GM23338 (cell line): ENCODE measurements at regions not wholly inside any gene's neighbourhood (a gene's known extent, or its start where the extent isn't known, plus 50 kb on each side); places are given as distances from the start of the nearest gene placed in this dataset.

Experiments used
- ATAC-seq: fragments of 200-7000 bp; cut with Tn5 transposase; 3 replicates; pipeline ENCODE4 v1.9.1; 2020
- DNase-seq: peaks from one replicate; pipeline ENCODE4 v3.0.0-alpha.2; 2015; ENCODE audit warnings: low spot score
- H2AFZ ChIP-seq: fragments of 200-600 bp; sonication (generic); 2 replicates; pipeline ENCODE4 v1.8.0; 2016; ENCODE audit warnings: antibody characterized with exemption, mild to moderate bottlenecking, moderate library complexity
- H3F3A ChIP-seq: fragments of 200-600 bp; sonication (generic); replicated peaks from 2 replicates; pipeline ENCODE4 v1.8.0; 2017; ENCODE audit warnings: antibody characterized with exemption, mixed run types, low read depth
- H3K27ac ChIP-seq: fragments of 200-600 bp; sonication (generic); 2 replicates; pipeline ENCODE4 v1.6.1; 2016; ENCODE audit warnings: low read depth
- H3K27me3 ChIP-seq: fragments of 200-600 bp; sonication (generic); 2 replicates; pipeline ENCODE4 v1.8.0; 2016; ENCODE audit warnings: mild to moderate bottlenecking, mixed run types, moderate library complexity; ENCODE audit not compliant: insufficient read depth
- H3K36me3 ChIP-seq: fragments of 200-600 bp; sonication (generic); 2 replicates; pipeline ENCODE4 v1.8.0; 2016; ENCODE audit warnings: mild to moderate bottlenecking; ENCODE audit not compliant: insufficient read depth
- H3K4me1 ChIP-seq: fragments of 200-600 bp; sonication (generic); 2 replicates; pipeline ENCODE4 v1.8.0; 2016; ENCODE audit warnings: mild to moderate bottlenecking, moderate library complexity; ENCODE audit not compliant: insufficient read depth
- H3K4me2 ChIP-seq: fragments of 200-600 bp; sonication (generic); 2 replicates; pipeline ENCODE4 v1.7.1; 2017; ENCODE audit warnings: mixed run types
- H3K4me3 ChIP-seq: fragments of 200-600 bp; sonication (generic); 2 replicates; pipeline ENCODE4 v1.6.1; 2016; ENCODE audit warnings: mixed run types
- H3K79me2 ChIP-seq: fragments of 200-600 bp; sonication (generic); replicated peaks from 2 replicates; pipeline ENCODE4 v1.8.0; 2017; ENCODE audit warnings: mild to moderate bottlenecking; ENCODE audit not compliant: insufficient read depth
- H3K9me2 ChIP-seq: fragments of 200-600 bp; sonication (generic); 2 replicates; pipeline ENCODE4 v1.8.0; 2017; ENCODE audit not compliant: insufficient read depth
- H4K20me1 ChIP-seq: fragments of 200-600 bp; sonication (generic); replicated peaks from 2 replicates; pipeline ENCODE4 v1.8.0; 2017; ENCODE audit warnings: mild to moderate bottlenecking; ENCODE audit not compliant: insufficient read depth
- H3K27ac Mint-ChIP-seq: 2 replicates; pipeline ENCODE4 v1.8.0; 2020; ENCODE audit warnings: inconsistent platforms, mild to moderate bottlenecking, moderate library complexity, mixed read lengths
- H3K27me3 Mint-ChIP-seq: 3 replicates; pipeline ENCODE4 v1.8.0; 2022; ENCODE audit warnings: low read depth, mild to moderate bottlenecking, moderate library complexity, mixed read lengths, inconsistent platforms; ENCODE audit not compliant: insufficient read depth, poor library complexity
- H3K36me3 Mint-ChIP-seq: 3 replicates; pipeline ENCODE4 v1.8.0; 2021; ENCODE audit warnings: low read depth, mild to moderate bottlenecking, inconsistent platforms, moderate library complexity, mixed read lengths
- H3K4me1 Mint-ChIP-seq: 3 replicates; pipeline ENCODE4 v1.8.0; 2020; ENCODE audit warnings: mild to moderate bottlenecking, inconsistent platforms, mixed read lengths
- H3K4me3 Mint-ChIP-seq: 3 replicates; pipeline ENCODE4 v1.8.0; 2021; ENCODE audit warnings: moderate library complexity, mild to moderate bottlenecking, inconsistent platforms, mixed read lengths
- H3K9me3 Mint-ChIP-seq: 3 replicates; pipeline ENCODE4 v1.8.0; 2020; ENCODE audit warnings: moderate library complexity, mild to moderate bottlenecking, inconsistent platforms, mixed read lengths
- CREB1 ChIP-seq: fragments of 250-450 bp; sonication (Bioruptor Pico); IDR thresholded peaks from 2 replicates; pipeline ENCODE4 v1.5.0; 2020; ENCODE audit warnings: low read depth, mild to moderate bottlenecking, moderate library complexity
- EZH2 ChIP-seq: fragments of 200-600 bp; sonication (generic); IDR thresholded peaks from one replicate; pipeline ENCODE4 v1.8.0; 2017; ENCODE audit warnings: antibody characterized with exemption, mild to moderate bottlenecking, low read depth; ENCODE audit not compliant: unreplicated experiment
- EZH2phosphoT487 ChIP-seq: fragments of 200-600 bp; sonication (generic); IDR thresholded peaks from one replicate; pipeline ENCODE4 v1.8.1; 2018; ENCODE audit warnings: antibody characterized with exemption; ENCODE audit not compliant: unreplicated experiment
- JUNB ChIP-seq: IDR thresholded peaks from one replicate; pipeline ENCODE4 v1.6.1; 2016; ENCODE audit warnings: antibody characterized with exemption; ENCODE audit not compliant: unreplicated experiment
- NANOG ChIP-seq: IDR thresholded peaks from 2 replicates; pipeline ENCODE4 v1.6.1; 2016; ENCODE audit warnings: antibody characterized with exemption, borderline replicate concordance
- POLR2AphosphoS5 ChIP-seq: IDR thresholded peaks from 2 replicates; pipeline ENCODE4 v1.6.1; 2016; ENCODE audit warnings: antibody characterized with exemption, low read depth
- STAT1 ChIP-seq: IDR thresholded peaks from one replicate; pipeline ENCODE4 v1.6.1; 2016; ENCODE audit warnings: antibody characterized with exemption; ENCODE audit not compliant: unreplicated experiment
- ZNF114 ChIP-seq: fragments of 250-450 bp; sonication (Bioruptor Pico); IDR thresholded peaks from 2 replicates; pipeline ENCODE4 v1.5.0; 2020; ENCODE audit warnings: mild to moderate bottlenecking, moderate library complexity
- ZNF331 ChIP-seq: fragments of 250-450 bp; sonication (Bioruptor Pico); IDR thresholded peaks from 2 replicates; pipeline ENCODE4 v1.5.0; 2020; ENCODE audit warnings: low read depth, mild to moderate bottlenecking, moderate library complexity
- TF ChIP-seq, protein P1 (sequence below): IDR thresholded peaks from 2 replicates; pipeline ENCODE4 v1.6.1; 2016; ENCODE audit warnings: antibody characterized with exemption
- TF ChIP-seq, protein P2 (sequence below), 2 experiments: fragments of 200-600 bp in 1 of 2; sonication (generic) in 1 of 2; conservative IDR thresholded peaks; 2 replicates each; pipeline versions ENCODE4 v1.5.1 to v1.6.1; 2016 to 2017; ENCODE audit warnings: antibody characterized with exemption in 2 of 2, low read depth in 2 of 2, mild to moderate bottlenecking in 2 of 2, moderate library complexity in 1 of 2
- TF ChIP-seq, protein P3 (sequence below): IDR thresholded peaks from one replicate; pipeline ENCODE4 v1.6.1; 2018; ENCODE audit warnings: antibody characterized with exemption; ENCODE audit not compliant: unreplicated experiment

DNA sequence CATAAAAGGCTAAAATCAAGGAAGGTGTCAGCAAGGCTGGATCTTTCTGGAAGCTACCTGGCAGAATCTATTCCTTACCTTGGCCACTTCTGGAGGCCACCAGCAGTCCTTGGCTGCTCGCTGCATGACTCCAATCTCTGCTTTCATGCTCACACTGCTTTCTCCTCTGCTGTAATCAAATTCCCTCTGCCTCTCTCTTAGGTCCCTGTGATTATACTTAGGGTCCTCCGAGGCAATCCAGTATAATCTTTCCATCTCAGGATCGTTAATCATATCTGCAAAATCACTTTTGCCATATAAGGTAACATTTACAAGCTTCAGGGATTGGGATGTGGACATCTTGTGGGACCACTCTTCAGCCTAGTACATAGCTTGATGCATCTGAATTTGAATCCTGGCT, 110.7 kb upstream of the IVNS1ABP start:
- H3K36me3 ChIP-seq, result no peaks in the 10 kb centered on the region
- 0 out of 2 replicates have a peak, but pooled peaks cover 7% of the 10 kb centered on the region for H3K9me2 ChIP-seq
- Mint-ChIP-seq H3K27me3 (peaks cover 2% of the 10 kb centered on the region), H3K9me3 (no peaks in the 10 kb centered on the region; the same call in 2 of the 3 replicates), H3K36me3 (no peaks in the 10 kb centered on the region), H3K27ac (no peak overlapping the region), H3K4me3 (no peak overlapping the region), H3K4me1 (no peaks in the 10 kb centered on the region; the same call in 1 of the 3 replicates)
- H3K27me3 ChIP-seq, result no peaks in the 10 kb centered on the region
- H3K4me3 ChIP-seq, result no peak overlapping the region
- no peaks in the 10 kb centered on the region for H3K4me1 ChIP-seq
- H3K79me2 ChIP-seq, result no peaks in the 10 kb centered on the region
- TF ChIP-seq EZH2phosphoT487 (no peak), STAT1 (no peak), JUNB (no peak), CREB1 (no peak), POLR2AphosphoS5 (no peak), NANOG (no peak), ZNF114 (CRISPR knock-in tag) (no peak), EZH2 (no peak)
- TF ChIP-seq, protein P1, sequence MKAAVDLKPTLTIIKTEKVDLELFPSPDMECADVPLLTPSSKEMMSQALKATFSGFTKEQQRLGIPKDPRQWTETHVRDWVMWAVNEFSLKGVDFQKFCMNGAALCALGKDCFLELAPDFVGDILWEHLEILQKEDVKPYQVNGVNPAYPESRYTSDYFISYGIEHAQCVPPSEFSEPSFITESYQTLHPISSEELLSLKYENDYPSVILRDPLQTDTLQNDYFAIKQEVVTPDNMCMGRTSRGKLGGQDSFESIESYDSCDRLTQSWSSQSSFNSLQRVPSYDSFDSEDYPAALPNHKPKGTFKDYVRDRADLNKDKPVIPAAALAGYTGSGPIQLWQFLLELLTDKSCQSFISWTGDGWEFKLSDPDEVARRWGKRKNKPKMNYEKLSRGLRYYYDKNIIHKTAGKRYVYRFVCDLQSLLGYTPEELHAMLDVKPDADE, result no peak
- TF ChIP-seq, protein P2, sequence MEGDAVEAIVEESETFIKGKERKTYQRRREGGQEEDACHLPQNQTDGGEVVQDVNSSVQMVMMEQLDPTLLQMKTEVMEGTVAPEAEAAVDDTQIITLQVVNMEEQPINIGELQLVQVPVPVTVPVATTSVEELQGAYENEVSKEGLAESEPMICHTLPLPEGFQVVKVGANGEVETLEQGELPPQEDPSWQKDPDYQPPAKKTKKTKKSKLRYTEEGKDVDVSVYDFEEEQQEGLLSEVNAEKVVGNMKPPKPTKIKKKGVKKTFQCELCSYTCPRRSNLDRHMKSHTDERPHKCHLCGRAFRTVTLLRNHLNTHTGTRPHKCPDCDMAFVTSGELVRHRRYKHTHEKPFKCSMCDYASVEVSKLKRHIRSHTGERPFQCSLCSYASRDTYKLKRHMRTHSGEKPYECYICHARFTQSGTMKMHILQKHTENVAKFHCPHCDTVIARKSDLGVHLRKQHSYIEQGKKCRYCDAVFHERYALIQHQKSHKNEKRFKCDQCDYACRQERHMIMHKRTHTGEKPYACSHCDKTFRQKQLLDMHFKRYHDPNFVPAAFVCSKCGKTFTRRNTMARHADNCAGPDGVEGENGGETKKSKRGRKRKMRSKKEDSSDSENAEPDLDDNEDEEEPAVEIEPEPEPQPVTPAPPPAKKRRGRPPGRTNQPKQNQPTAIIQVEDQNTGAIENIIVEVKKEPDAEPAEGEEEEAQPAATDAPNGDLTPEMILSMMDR (conservative IDR thresholded peaks at IDR 0.05; ENCODE audit: low read depth in 2 of 2), result no peak
- H4K20me1 ChIP-seq, result no peaks in the 10 kb centered on the region
- H3K4me2 ChIP-seq, result no peak overlapping the region
- peak overlapping the region; percentile 2; the same call in 1 of the 2 replicates for H2AFZ ChIP-seq
- DNase-seq (no peak), ATAC-seq (no peak)
- no peak overlapping the region for H3K27ac ChIP-seq
- no peaks in the 10 kb centered on the region for H3F3A ChIP-seq

DNA sequence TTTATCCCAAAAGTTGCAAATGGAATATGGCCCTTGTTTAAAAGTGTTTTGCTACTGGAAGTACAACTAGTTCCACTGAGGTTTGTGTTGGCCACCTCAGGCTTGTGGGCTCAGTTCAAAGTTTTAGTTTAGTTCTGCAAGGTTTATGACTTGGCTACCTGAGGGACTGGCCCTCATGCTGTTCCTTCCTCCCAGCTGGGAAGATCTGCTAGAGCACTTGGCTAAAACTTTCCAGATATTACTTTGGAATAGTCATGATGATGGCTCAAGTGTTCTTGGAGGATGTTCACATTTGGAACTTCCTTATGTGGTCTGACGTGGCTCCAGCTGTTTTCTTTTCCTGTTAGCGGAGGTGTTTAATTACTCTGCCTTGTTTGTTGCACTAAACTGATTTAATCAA, 110.2 kb upstream of the IVNS1ABP start:
- Histone ChIP-seq H3K27ac (no peak overlapping the region), H3K4me1 (no peaks in the 10 kb centered on the region), H3K27me3 (no peaks in the 10 kb centered on the region), H3K4me2 (no peak overlapping the region), H3K79me2 (no peaks in the 10 kb centered on the region), H2AFZ (peak overlapping the region; percentile 2), H3K9me2 (0 out of 2 replicates have a peak, but pooled peaks cover 7% of the 10 kb centered on the region), H3K36me3 (no peaks in the 10 kb centered on the region), H3K4me3 (no peak overlapping the region), H4K20me1 (no peaks in the 10 kb centered on the region), H3F3A (no peaks in the 10 kb centered on the region)
- Mint-ChIP-seq H3K36me3 (no peaks in the 10 kb centered on the region), H3K4me1 (no peaks in the 10 kb centered on the region; the same call in 1 of the 3 replicates), H3K4me3 (no peak overlapping the region), H3K27ac (no peak overlapping the region; the same call in 1 of the 2 replicates), H3K27me3 (peaks cover 2% of the 10 kb centered on the region), H3K9me3 (no peaks in the 10 kb centered on the region; the same call in 2 of the 3 replicates)
- ATAC-seq, result no peak
- no peak for DNase-seq
- TF ChIP-seq CREB1, result no peak
- TF ChIP-seq, protein P1, result no peak
- TF ChIP-seq POLR2AphosphoS5, result no peak
- no peak for TF ChIP-seq ZNF114 (CRISPR knock-in tag)
- no peak for TF ChIP-seq EZH2
- no peak for TF ChIP-seq NANOG
- TF ChIP-seq ZNF331, result no peak
- TF ChIP-seq, protein P3, sequence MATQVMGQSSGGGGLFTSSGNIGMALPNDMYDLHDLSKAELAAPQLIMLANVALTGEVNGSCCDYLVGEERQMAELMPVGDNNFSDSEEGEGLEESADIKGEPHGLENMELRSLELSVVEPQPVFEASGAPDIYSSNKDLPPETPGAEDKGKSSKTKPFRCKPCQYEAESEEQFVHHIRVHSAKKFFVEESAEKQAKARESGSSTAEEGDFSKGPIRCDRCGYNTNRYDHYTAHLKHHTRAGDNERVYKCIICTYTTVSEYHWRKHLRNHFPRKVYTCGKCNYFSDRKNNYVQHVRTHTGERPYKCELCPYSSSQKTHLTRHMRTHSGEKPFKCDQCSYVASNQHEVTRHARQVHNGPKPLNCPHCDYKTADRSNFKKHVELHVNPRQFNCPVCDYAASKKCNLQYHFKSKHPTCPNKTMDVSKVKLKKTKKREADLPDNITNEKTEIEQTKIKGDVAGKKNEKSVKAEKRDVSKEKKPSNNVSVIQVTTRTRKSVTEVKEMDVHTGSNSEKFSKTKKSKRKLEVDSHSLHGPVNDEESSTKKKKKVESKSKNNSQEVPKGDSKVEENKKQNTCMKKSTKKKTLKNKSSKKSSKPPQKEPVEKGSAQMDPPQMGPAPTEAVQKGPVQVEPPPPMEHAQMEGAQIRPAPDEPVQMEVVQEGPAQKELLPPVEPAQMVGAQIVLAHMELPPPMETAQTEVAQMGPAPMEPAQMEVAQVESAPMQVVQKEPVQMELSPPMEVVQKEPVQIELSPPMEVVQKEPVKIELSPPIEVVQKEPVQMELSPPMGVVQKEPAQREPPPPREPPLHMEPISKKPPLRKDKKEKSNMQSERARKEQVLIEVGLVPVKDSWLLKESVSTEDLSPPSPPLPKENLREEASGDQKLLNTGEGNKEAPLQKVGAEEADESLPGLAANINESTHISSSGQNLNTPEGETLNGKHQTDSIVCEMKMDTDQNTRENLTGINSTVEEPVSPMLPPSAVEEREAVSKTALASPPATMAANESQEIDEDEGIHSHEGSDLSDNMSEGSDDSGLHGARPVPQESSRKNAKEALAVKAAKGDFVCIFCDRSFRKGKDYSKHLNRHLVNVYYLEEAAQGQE, result no peak
- TF ChIP-seq EZH2phosphoT487, result no peak
- TF ChIP-seq, protein P2 (conservative IDR thresholded peaks at IDR 0.05; ENCODE audit: low read depth in 2 of 2), result no peak
- no peak for TF ChIP-seq JUNB
- no peak for TF ChIP-seq STAT1
